ENCODE measurements at regions not wholly inside any gene's neighbourhood (a gene's known extent, or its start where the extent isn't known, plus 50 kb on each side); places are given as distances from the start of the nearest gene placed in this dataset.
"Not testable (repeated sequence)": the region's sequence is repeated elsewhere in the genome, so short reads cannot be mapped to it uniquely, and the experiment has no call there.

- Histone ChIP-seq H3K9ac (ENCODE audit: low read depth, low read length) (no peak overlapping the region), H3K36me3 (ENCODE audit: insufficient read depth, low read depth, low read length) (no peaks in the 10 kb centered on the region), H3K9me3 (ENCODE audit: insufficient read depth, low read depth, low read length) (no peaks in the 10 kb centered on the region), H3K4me1 (ENCODE audit: insufficient read depth, low read length) (no peaks in the 10 kb centered on the region), H3K4me3 (ENCODE audit: low read length) (no peak overlapping the region), H3K27ac (ENCODE audit: low read length) (no peak overlapping the region), H3K27me3 (ENCODE audit: insufficient read depth, low read length) (no peaks in the 10 kb centered on the region)
Measured at GRCh38 chr10:21135023-21135931, 238.2 kb upstream of the NEBL start.

GRCh38 chr10:21134645-21135022 is 237.5 kb upstream of the NEBL start:
- Histone ChIP-seq H3K27me3 (ENCODE audit: insufficient read depth, low read length) (no peaks in the 10 kb centered on the region), H3K4me1 (ENCODE audit: insufficient read depth, low read length) (no peaks in the 10 kb centered on the region), H3K4me3 (ENCODE audit: low read length) (no peak overlapping the region)

DNA sequence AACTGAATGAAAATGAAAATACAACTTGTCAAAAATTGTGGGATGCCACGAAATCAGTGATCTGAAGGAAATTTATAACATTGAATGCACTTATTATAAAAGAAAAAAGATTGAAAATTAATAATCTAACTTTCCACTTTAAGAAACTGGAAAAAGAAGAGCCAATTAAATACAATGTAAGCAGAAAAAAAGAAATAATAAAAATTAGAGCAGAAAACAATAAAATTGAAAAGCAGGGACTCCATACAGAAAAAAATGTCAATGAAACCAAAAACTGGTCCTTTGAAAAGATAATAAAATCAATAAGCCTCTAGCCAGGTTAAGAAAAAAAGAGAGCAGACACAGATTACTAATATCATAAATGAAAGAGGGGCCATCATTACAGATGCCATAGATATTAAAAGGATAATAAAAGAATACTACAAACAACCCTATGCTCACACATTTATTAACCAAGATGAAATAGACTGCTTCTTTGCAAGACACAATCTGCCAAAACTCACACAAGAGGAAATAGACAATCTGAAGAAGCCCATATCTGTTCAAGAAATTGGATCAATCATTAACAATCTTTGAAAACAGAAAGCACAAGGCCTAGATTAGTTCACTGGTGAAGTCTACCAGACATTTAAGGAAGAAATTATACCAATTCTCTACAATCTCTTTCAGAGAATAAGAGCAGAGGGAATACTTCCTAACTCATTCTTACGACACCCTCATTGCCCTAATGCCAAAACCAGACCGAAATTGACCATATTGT is 233.8 kb upstream of the NEBL start:
- H3K36me3 ChIP-seq (ENCODE audit: insufficient read depth, low read depth, low read length) = no peaks in the 10 kb centered on the region
- H3K9ac ChIP-seq (ENCODE audit: low read depth, low read length) = no peak overlapping the region
- H3K4me3 ChIP-seq (ENCODE audit: low read length) = no peak overlapping the region
- no peaks in the 10 kb centered on the region for H3K4me1 ChIP-seq (ENCODE audit: insufficient read depth, low read length)
- H3K27ac ChIP-seq (ENCODE audit: low read length) = no peak overlapping the region
- H3K9me3 ChIP-seq (ENCODE audit: insufficient read depth, low read depth, low read length) = no peaks in the 10 kb centered on the region
- H3K27me3 ChIP-seq (ENCODE audit: insufficient read depth, low read length) = no peaks in the 10 kb centered on the region

More at GRCh38 chr10:21134645-21135022, 237.5 kb upstream of the NEBL start:
- Histone ChIP-seq H3K27ac (ENCODE audit: low read length) (no peak overlapping the region), H3K9me3 (ENCODE audit: insufficient read depth, low read depth, low read length) (no peaks in the 10 kb centered on the region), H3K36me3 (ENCODE audit: insufficient read depth, low read depth, low read length) (no peaks in the 10 kb centered on the region), H3K9ac (ENCODE audit: low read depth, low read length) (no peak overlapping the region)

GRCh38 chr10:21130108-21130507 is 233.0 kb upstream of the NEBL start:
- Histone ChIP-seq H3K27me3 (ENCODE audit: insufficient read depth, low read length) (no peaks in the 10 kb centered on the region), H3K9ac (ENCODE audit: low read depth, low read length) (no peak overlapping the region), H3K9me3 (ENCODE audit: insufficient read depth, low read depth, low read length) (no peaks in the 10 kb centered on the region), H3K4me1 (ENCODE audit: insufficient read depth, low read length) (no peaks in the 10 kb centered on the region), H3K36me3 (ENCODE audit: insufficient read depth, low read depth, low read length) (no peaks in the 10 kb centered on the region), H3K4me3 (ENCODE audit: low read length) (no peak overlapping the region), H3K27ac (ENCODE audit: low read length) (no peak overlapping the region)

GRCh38 chr10:21125471-21126228 is 228.5 kb upstream of the NEBL start:
- no peak overlapping the region for H3K4me3 ChIP-seq (ENCODE audit: low read length)
- H3K9me3 ChIP-seq (ENCODE audit: insufficient read depth, low read depth, low read length) = no peaks in the 10 kb centered on the region
- H3K27me3 ChIP-seq (ENCODE audit: insufficient read depth, low read length) = no peaks in the 10 kb centered on the region
- H3K36me3 ChIP-seq (ENCODE audit: insufficient read depth, low read depth, low read length) = no peaks in the 10 kb centered on the region
- H3K27ac ChIP-seq (ENCODE audit: low read length) = no peak overlapping the region
- no peaks in the 10 kb centered on the region for H3K4me1 ChIP-seq (ENCODE audit: insufficient read depth, low read length)
- H3K9ac ChIP-seq (ENCODE audit: low read depth, low read length) = no peak overlapping the region

GRCh38 chr10:21122907-21123306 is 225.8 kb upstream of the NEBL start:
- Histone ChIP-seq H3K9ac (ENCODE audit: low read depth, low read length) (no peak overlapping the region), H3K36me3 (ENCODE audit: insufficient read depth, low read depth, low read length) (no peaks in the 10 kb centered on the region), H3K9me3 (ENCODE audit: insufficient read depth, low read depth, low read length) (no peaks in the 10 kb centered on the region)

GRCh38 chr10:21121822-21122221 is 224.7 kb upstream of the NEBL start:
- H3K27me3 ChIP-seq (ENCODE audit: insufficient read depth, low read length); H3K9ac ChIP-seq (ENCODE audit: low read depth, low read length); H3K27ac ChIP-seq (ENCODE audit: low read length); H3K9me3 ChIP-seq (ENCODE audit: insufficient read depth, low read depth, low read length); H3K4me3 ChIP-seq (ENCODE audit: low read length); H3K4me1 ChIP-seq (ENCODE audit: insufficient read depth, low read length); H3K36me3 ChIP-seq (ENCODE audit: insufficient read depth, low read depth, low read length): not testable (repeated sequence)

More at GRCh38 chr10:21122907-21123306, 225.8 kb upstream of the NEBL start:
- Histone ChIP-seq H3K4me1 (ENCODE audit: insufficient read depth, low read length) (no peaks in the 10 kb centered on the region), H3K4me3 (ENCODE audit: low read length) (no peak overlapping the region), H3K27ac (ENCODE audit: low read length) (no peak overlapping the region), H3K27me3 (ENCODE audit: insufficient read depth, low read length) (no peaks in the 10 kb centered on the region)

DNA sequence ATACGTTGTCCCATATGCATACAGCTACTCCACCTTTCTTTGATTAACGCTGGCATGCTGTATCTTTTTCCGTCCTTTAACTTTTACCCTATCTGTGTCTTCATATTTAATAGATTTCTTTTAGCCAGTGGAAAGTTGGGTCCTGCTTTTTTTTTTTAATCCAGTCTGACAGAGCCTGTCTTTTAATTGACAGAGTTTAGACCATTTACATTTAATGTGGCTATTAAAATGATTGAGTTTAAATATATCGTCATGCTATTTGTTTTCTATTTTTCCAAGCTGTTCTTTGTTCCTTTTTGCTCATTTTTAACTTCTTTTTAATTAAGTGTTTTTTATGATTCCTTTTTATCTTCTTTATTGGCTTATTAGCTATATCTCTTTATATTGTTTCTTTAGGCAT is 217.6 kb upstream of the NEBL start:
- H3K27ac ChIP-seq (ENCODE audit: low read length) = no peak overlapping the region
- H3K27me3 ChIP-seq (ENCODE audit: insufficient read depth, low read length) = no peaks in the 10 kb centered on the region
- H3K4me1 ChIP-seq (ENCODE audit: insufficient read depth, low read length) = no peaks in the 10 kb centered on the region
- H3K36me3 ChIP-seq (ENCODE audit: insufficient read depth, low read depth, low read length) = no peaks in the 10 kb centered on the region
- H3K9ac ChIP-seq (ENCODE audit: low read depth, low read length) = no peak overlapping the region
- H3K9me3 ChIP-seq (ENCODE audit: insufficient read depth, low read depth, low read length) = no peaks in the 10 kb centered on the region
- H3K4me3 ChIP-seq (ENCODE audit: low read length) = no peak overlapping the region

DNA sequence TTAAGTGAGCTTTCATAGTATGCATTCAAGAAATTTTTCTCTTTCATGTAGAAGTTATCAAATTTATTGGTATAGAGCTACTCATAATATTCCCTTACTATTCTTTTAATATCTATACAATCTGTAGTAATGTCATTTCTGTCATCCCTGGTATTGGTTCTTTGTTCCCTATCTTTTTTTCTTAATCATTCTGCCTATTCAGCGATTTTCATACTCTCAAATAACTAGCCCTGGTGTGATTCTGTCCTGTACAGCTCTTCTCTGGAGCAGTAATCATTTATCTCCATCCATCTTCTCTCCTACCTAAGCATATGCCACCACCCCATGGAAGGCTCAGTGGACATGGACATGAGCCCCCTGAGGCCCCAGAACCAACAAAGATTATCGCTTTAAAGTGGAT is 213.2 kb upstream of the NEBL start:
- Histone ChIP-seq H3K9me3 (ENCODE audit: insufficient read depth, low read depth, low read length) (no peaks in the 10 kb centered on the region), H3K27me3 (ENCODE audit: insufficient read depth, low read length) (no peaks in the 10 kb centered on the region), H3K27ac (ENCODE audit: low read length) (no peak overlapping the region), H3K4me1 (ENCODE audit: insufficient read depth, low read length) (no peaks in the 10 kb centered on the region), H3K4me3 (ENCODE audit: low read length) (no peak overlapping the region), H3K9ac (ENCODE audit: low read depth, low read length) (no peak overlapping the region), H3K36me3 (ENCODE audit: insufficient read depth, low read depth, low read length) (no peaks in the 10 kb centered on the region)

DNA sequence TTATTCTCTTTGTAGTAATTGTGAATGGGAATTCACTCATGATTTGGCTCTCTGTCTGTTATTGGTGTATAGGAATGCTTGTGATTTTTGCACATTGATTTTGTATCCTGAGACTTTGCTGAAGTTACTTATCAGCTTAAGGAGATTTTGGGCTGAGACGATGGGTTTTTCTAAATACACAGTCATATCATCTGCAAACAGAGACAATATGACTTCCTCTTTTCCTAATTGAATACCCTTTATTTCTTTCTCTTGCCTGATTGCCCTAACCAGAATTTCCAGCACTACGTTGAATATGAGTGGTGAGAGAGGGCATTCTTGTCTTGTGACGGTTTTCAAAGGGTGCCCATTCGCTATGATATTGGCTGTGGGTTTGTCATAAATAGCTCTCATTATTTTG is 209.8 kb upstream of the NEBL start:
- H3K27me3 ChIP-seq (ENCODE audit: insufficient read depth, low read length); H3K4me1 ChIP-seq (ENCODE audit: insufficient read depth, low read length); H3K9me3 ChIP-seq (ENCODE audit: insufficient read depth, low read depth, low read length); H3K36me3 ChIP-seq (ENCODE audit: insufficient read depth, low read depth, low read length); H3K9ac ChIP-seq (ENCODE audit: low read depth, low read length); H3K4me3 ChIP-seq (ENCODE audit: low read length); H3K27ac ChIP-seq (ENCODE audit: low read length): not testable (repeated sequence)

DNA sequence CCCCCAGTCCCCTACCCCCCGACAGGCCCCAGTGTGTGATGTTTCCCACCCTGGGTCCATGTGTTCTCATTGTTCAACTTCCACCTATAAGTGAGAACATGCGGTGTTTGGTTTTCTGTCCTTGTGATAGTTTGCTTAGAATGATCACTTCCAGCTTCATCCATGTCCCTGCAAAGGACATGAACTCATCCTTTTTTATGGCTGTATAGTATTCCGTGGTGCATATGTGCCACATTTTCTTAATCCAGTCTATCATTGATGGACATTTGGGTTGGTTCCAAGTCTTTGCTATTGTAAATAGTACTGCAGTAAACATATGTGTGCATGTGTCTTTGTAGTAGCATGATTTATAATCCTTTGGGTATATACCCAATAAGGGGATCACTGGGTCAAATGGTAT is 208.2 kb upstream of the NEBL start:
- not testable (repeated sequence) for H3K4me3 ChIP-seq (ENCODE audit: low read length); H3K27me3 ChIP-seq (ENCODE audit: insufficient read depth, low read length); H3K36me3 ChIP-seq (ENCODE audit: insufficient read depth, low read depth, low read length); H3K4me1 ChIP-seq (ENCODE audit: insufficient read depth, low read length); H3K9me3 ChIP-seq (ENCODE audit: insufficient read depth, low read depth, low read length); H3K27ac ChIP-seq (ENCODE audit: low read length); H3K9ac ChIP-seq (ENCODE audit: low read depth, low read length)

All from iPS-20b (cell line).